GM12878 (cell line): ENCODE measurements at regions not wholly inside any gene's neighbourhood (a gene's known extent, or its start where the extent isn't known, plus 50 kb on each side); places are given as distances from the start of the nearest gene placed in this dataset.

Experiments used
- ATAC-seq: fragments of 200-7000 bp; cut with Tn5 transposase; 3 replicates; pipeline ENCODE4 v1.9.1; 2020; ENCODE audit warnings: mild to moderate bottlenecking, moderate library complexity
- BruUV-seq: library from RNA; stranded (reverse); fragments of 400-500 nt; replicated peaks from 2 replicates; lab custom pipeline; 2021; lab: Mats Ljungman, UMichigan
- CTCF ChIA-PET: fragments of 300-600 bp; sonication (Branson Sonifier 250); formaldehyde crosslinking; extraction: SDS; loops from one replicate; lab custom pipeline; 2021; ENCODE audit warnings: inconsistent platforms; lab: Yijun Ruan, JAX
- POLR2A ChIA-PET: fragments of 350-600 bp; formaldehyde crosslinking; extraction: SDS; loops from one replicate; lab custom pipeline; 2021; ENCODE audit warnings: inconsistent platforms; lab: Charles Lee
- RAD21 ChIA-PET: fragments of 300-600 bp; sonication (Branson Sonifier 250); formaldehyde crosslinking; loops from one replicate; lab custom pipeline; 2023; ENCODE audit warnings: antibody characterized with exemption; ENCODE audit not compliant: unreplicated experiment; lab: Charles Lee
- SMC1A ChIA-PET: fragments of 300-600 bp; sonication (Branson Sonifier 250); formaldehyde crosslinking; loops from one replicate; lab custom pipeline; 2023; ENCODE audit not compliant: unreplicated experiment, uncharacterized antibody; lab: Charles Lee
- DNase-seq: peaks from one replicate; pipeline ENCODE4 v3.0.0-alpha.2; 2011; ENCODE audit warnings: low read depth, low spot score
- FAIRE-seq: peaks from 3 replicates; lab custom pipeline; 2011; peaks lifted over from hg19 to GRCh38; lab: Jason Lieb, UNC
- H2AFZ ChIP-seq: 2 replicates; pipeline ENCODE4 v1.6.0; 2011; ENCODE audit warnings: low read depth, low read length, control low read depth; ENCODE audit not compliant: control insufficient read depth
- H3K27ac ChIP-seq: 2 replicates; pipeline ENCODE4 v1.5.1; 2011; ENCODE audit warnings: control low read depth; ENCODE audit not compliant: control insufficient read depth, insufficient read depth
- H3K27me3 ChIP-seq, 2 experiments: replicated peaks in 1 of 2; 2 replicates each; pipeline versions ENCODE4 v1.6.0 to v1.6.1; 2011; ENCODE audit warnings: low read length in 1 of 2; ENCODE audit not compliant: control insufficient read depth in 2 of 2, insufficient read depth in 2 of 2
- H3K36me3 ChIP-seq, 2 experiments: 2 replicates each; pipeline ENCODE4 v1.5.1; 2011; ENCODE audit warnings: low read length in 1 of 2; ENCODE audit not compliant: control insufficient read depth in 2 of 2, insufficient read depth in 2 of 2
- H3K4me1 ChIP-seq: 2 replicates; pipeline ENCODE4 v1.6.1; 2011; ENCODE audit warnings: mild to moderate bottlenecking, low read length, moderate library complexity, mixed read lengths; ENCODE audit not compliant: control insufficient read depth, insufficient read depth
- H3K4me2 ChIP-seq: 2 replicates; pipeline ENCODE4 v1.6.0; 2011; ENCODE audit warnings: control low read depth; ENCODE audit not compliant: control insufficient read depth, insufficient read depth
- H3K4me3 ChIP-seq: fragments of 200-600 bp; sonication (generic); 2 replicates; pipeline ENCODE4 v1.5.1; 2016
- H3K79me2 ChIP-seq: 2 replicates; pipeline ENCODE4 v1.6.0; 2011; ENCODE audit warnings: low read length; ENCODE audit not compliant: control insufficient read depth, insufficient read depth
- H3K9ac ChIP-seq: 2 replicates; pipeline ENCODE4 v1.8.0; 2011; ENCODE audit warnings: low read length, control low read depth, mixed read lengths; ENCODE audit not compliant: control insufficient read depth, insufficient read depth
- H3K9me3 ChIP-seq: replicated peaks from 3 replicates; pipeline ENCODE4 v1.5.1; 2011; ENCODE audit warnings: mild to moderate bottlenecking, low read length; ENCODE audit not compliant: control insufficient read depth, insufficient read depth
- H4K20me1 ChIP-seq: 2 replicates; pipeline ENCODE4 v1.6.0; 2011; ENCODE audit not compliant: control insufficient read depth, insufficient read depth
- FOS ChIP-seq: IDR thresholded peaks from 3 replicates; pipeline ENCODE4 v1.6.1; 2011; ENCODE audit warnings: borderline replicate concordance; ENCODE audit not compliant: insufficient read length; ENCODE audit errors: extremely low read depth
- POLR2A ChIP-seq: IDR thresholded peaks from 2 replicates; pipeline ENCODE4 v1.6.1; 2011; ENCODE audit warnings: low read depth, mild to moderate bottlenecking, low read length
- RAD21 ChIP-seq: IDR thresholded peaks from 2 replicates; pipeline ENCODE4 v1.6.1; 2011; ENCODE audit warnings: mild to moderate bottlenecking, low read depth, low read length, moderate library complexity; ENCODE audit not compliant: insufficient read depth
- WGBS: methylation state at CpG from one replicate; pipeline ENCODE4 v1.1.6; 2016; ENCODE audit warnings: low lambda C conversion rate; ENCODE audit not compliant: insufficient replicate concordance, insufficient coverage; ENCODE audit errors: missing lambda C conversion rate; 5-methylcytosine and 5-hydroxymethylcytosine counted together
- in situ Hi-C: fragments of 300-500 bp; cut with MboI; formaldehyde crosslinking; loops from 9 replicates; pipeline ENCODE4 v1.14.3; 2018; ENCODE audit warnings: mixed read lengths
- intact Hi-C: fragments of 100-400 bp; cut with micrococcal nuclease; formaldehyde crosslinking; loops from one replicate; pipeline ENCODE4 v1.14.2; 2022; ENCODE audit not compliant: unreplicated experiment
- TF ChIP-seq, protein P1 (sequence below): fragments of 450-650 bp; IDR thresholded peaks from 2 replicates; pipeline ENCODE4 v1.6.1; 2017; ENCODE audit warnings: borderline replicate concordance
- TF ChIP-seq, protein P2 (sequence below): fragments of 150-350 bp; IDR thresholded peaks from 2 replicates; pipeline ENCODE4 v1.6.1; 2016; ENCODE audit warnings: low read depth, low read length

DNA sequence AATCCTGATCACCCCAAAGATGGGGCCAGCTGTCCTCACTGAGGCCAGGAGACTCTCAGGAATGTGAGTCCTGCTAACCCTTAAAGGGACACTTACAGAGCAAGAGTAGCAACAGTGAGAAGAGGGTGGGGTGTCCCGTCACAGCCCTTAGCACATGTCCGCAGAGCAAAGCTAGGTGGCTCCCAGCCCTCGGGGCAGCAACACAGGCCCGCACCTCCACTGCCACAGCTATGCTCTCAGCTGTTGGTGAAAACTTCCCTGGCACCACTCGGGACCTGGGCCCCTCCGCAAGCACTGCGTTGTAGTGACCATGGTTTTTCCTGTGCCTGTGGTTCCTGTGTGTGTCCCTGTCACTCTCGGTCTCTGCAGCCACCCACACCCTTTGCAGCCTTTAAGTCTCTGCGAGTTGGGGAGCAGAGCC lies 76.4 kb upstream of the UXS1 start:
- Histone ChIP-seq H3K79me2 (no peaks in the 10 kb centered on the region), H3K36me3 (no peaks in the 10 kb centered on the region), H4K20me1 (no peaks in the 10 kb centered on the region; the same call in 1 of the 2 replicates), H3K9me3 (no peaks in the 10 kb centered on the region; the same call in 2 of the 3 replicates), H3K9ac (no peak overlapping the region), H3K4me3 (no peak overlapping the region), H2AFZ (no peak overlapping the region), H3K27me3 (no peaks in the 10 kb centered on the region; a peak in 1 of 4 replicates), H3K27ac (no peak overlapping the region), H3K4me2 (no peak overlapping the region), H3K4me1 (no peaks in the 10 kb centered on the region; the same call in 1 of the 2 replicates)
- TF ChIP-seq RAD21, result no peak
- TF ChIP-seq, protein P1, sequence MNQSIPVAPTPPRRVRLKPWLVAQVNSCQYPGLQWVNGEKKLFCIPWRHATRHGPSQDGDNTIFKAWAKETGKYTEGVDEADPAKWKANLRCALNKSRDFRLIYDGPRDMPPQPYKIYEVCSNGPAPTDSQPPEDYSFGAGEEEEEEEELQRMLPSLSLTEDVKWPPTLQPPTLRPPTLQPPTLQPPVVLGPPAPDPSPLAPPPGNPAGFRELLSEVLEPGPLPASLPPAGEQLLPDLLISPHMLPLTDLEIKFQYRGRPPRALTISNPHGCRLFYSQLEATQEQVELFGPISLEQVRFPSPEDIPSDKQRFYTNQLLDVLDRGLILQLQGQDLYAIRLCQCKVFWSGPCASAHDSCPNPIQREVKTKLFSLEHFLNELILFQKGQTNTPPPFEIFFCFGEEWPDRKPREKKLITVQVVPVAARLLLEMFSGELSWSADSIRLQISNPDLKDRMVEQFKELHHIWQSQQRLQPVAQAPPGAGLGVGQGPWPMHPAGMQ, result no peak
- TF ChIP-seq FOS, result no peak
- TF ChIP-seq, protein P2, sequence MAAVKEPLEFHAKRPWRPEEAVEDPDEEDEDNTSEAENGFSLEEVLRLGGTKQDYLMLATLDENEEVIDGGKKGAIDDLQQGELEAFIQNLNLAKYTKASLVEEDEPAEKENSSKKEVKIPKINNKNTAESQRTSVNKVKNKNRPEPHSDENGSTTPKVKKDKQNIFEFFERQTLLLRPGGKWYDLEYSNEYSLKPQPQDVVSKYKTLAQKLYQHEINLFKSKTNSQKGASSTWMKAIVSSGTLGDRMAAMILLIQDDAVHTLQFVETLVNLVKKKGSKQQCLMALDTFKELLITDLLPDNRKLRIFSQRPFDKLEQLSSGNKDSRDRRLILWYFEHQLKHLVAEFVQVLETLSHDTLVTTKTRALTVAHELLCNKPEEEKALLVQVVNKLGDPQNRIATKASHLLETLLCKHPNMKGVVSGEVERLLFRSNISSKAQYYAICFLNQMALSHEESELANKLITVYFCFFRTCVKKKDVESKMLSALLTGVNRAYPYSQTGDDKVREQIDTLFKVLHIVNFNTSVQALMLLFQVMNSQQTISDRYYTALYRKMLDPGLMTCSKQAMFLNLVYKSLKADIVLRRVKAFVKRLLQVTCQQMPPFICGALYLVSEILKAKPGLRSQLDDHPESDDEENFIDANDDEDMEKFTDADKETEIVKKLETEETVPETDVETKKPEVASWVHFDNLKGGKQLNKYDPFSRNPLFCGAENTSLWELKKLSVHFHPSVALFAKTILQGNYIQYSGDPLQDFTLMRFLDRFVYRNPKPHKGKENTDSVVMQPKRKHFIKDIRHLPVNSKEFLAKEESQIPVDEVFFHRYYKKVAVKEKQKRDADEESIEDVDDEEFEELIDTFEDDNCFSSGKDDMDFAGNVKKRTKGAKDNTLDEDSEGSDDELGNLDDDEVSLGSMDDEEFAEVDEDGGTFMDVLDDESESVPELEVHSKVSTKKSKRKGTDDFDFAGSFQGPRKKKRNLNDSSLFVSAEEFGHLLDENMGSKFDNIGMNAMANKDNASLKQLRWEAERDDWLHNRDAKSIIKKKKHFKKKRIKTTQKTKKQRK, result no peak
- TF ChIP-seq POLR2A, result no peak
- no peak for FAIRE-seq
- ATAC-seq, result no peak
- WGBS, result 63% methylated on average over 8 of the region's 9 CpGs
- ChIA-PET CTCF (no interaction called here), SMC1A (no interaction called here), POLR2A (no interaction called here), RAD21 (no interaction called here)
- in situ Hi-C loops, result no loop called here
- no TSS peak for BruUV-seq
- no peak for DNase-seq
- intact Hi-C loops, result no loop called here
